Kidney glomerular epithelial cell (primary cell): ENCODE measurements at regions not wholly inside any gene's neighbourhood (a gene's known extent, or its start where the extent isn't known, plus 50 kb on each side); places are given as distances from the start of the nearest gene placed in this dataset.

Experiments used
- DNase-seq: peaks from one replicate; lab custom pipeline; 2025; lab: John Stamatoyannopoulos, UW

- peak; percentile 7 for DNase-seq
Measured at GRCh38 chr13:88866195-88866594, 1195.0 kb downstream of the SLITRK5 start.

GRCh38 chr13:88883741-88884140 is 1212.6 kb downstream of the SLITRK5 start:
- no peak for DNase-seq

- no peak for DNase-seq
Measured at GRCh38 chr13:88887045-88887662, 1216.0 kb downstream of the SLITRK5 start.

- DNase-seq: no peak
Measured at GRCh38 chr13:88895261-88895941, 1224.2 kb downstream of the SLITRK5 start.

- no peak for DNase-seq
Measured at GRCh38 chr13:88896466-88896865, 1225.3 kb downstream of the SLITRK5 start.

GRCh38 chr13:88908961-88909441 is 1237.8 kb downstream of the SLITRK5 start:
- DNase-seq: no peak

GRCh38 chr13:88919970-88920628 is 1248.9 kb downstream of the SLITRK5 start:
- no peak for DNase-seq

GRCh38 chr13:88925954-88926353 is 1254.8 kb downstream of the SLITRK5 start:
- no peak for DNase-seq

GRCh38 chr13:88926890-88927502 is 1255.8 kb downstream of the SLITRK5 start:
- DNase-seq: no peak

GRCh38 chr13:88932950-88933349 is 1261.8 kb downstream of the SLITRK5 start:
- DNase-seq: no peak

- DNase-seq: no peak
Measured at GRCh38 chr13:88937384-88937783, 1266.2 kb downstream of the SLITRK5 start.

GRCh38 chr13:88945793-88946192 is 1274.6 kb downstream of the SLITRK5 start:
- DNase-seq: no peak

- DNase-seq: no peak
Measured at GRCh38 chr13:88948501-88948900, 1277.3 kb downstream of the SLITRK5 start.

GRCh38 chr13:88958821-88959220 is 1287.7 kb downstream of the SLITRK5 start:
- DNase-seq: no peak

GRCh38 chr13:88976466-88976865 is 1305.3 kb downstream of the SLITRK5 start:
- DNase-seq: no peak

- no peak for DNase-seq
Measured at GRCh38 chr13:88978607-88979006, 1307.4 kb downstream of the SLITRK5 start.

- DNase-seq: no peak
Measured at GRCh38 chr13:88979465-88980175, 1308.4 kb downstream of the SLITRK5 start.

- no peak for DNase-seq
Measured at GRCh38 chr13:89003656-89004055, 1332.5 kb downstream of the SLITRK5 start.

- DNase-seq: no peak
Measured at GRCh38 chr13:89011615-89012014, 1340.4 kb downstream of the SLITRK5 start.

GRCh38 chr13:89027694-89028306 is 1356.6 kb downstream of the SLITRK5 start:
- DNase-seq: no peak

- DNase-seq: no peak
Measured at GRCh38 chr13:89029062-89029461, 1357.9 kb downstream of the SLITRK5 start.

GRCh38 chr13:89034015-89034414 is 1362.8 kb downstream of the SLITRK5 start:
- no peak for DNase-seq
